Heart left ventricle (tissue), 13 donors: ENCODE measurements at regions not wholly inside any gene's neighbourhood (a gene's known extent, or its start where the extent isn't known, plus 50 kb on each side); places are given as distances from the start of the nearest gene placed in this dataset.

Source experiments
- POLR2A ChIP-seq, 2 donors: fragments of 450-650 bp; IDR thresholded peaks; one replicate each; pipeline ENCODE4 v1.6.1; 2017; ENCODE audit warnings: antibody characterized with exemption in 2 of 2, mild to moderate bottlenecking in 2 of 2, moderate library complexity in 2 of 2
- TF ChIP-seq, protein P1 (sequence below), 12 donors: fragments of 200-600 bp; sonication (generic) in 4 of 12; IDR thresholded peaks; one replicate each; pipeline versions ENCODE4 v1.5.0 to v1.8.0; 2018 to 2022; ENCODE audit warnings: antibody characterized with exemption in 12 of 12, mild to moderate bottlenecking in 5 of 12
- donor health status: ischemic (EF 13 %, LVEDD 7.1; RV severe dilation, severe dysfunction).
- donor health status: DM: no; HTN: yes; CAD: no.
- donor health status: DM: no; HTN: no; CAD: no.
- donor health status: ischemic (EF 25% LVEDD 6.9; RV normal size, moderate dysfunction).
- donor health status: ischemic (EF 25% LVEDD 5.7; RV mildly dilated, moderate dysfunction).
- donor health status: ischemic (EF 35%, LVEDD 5.7; RV mildly dilated, moderate dysfunction).
- donor health status: nonischemic (EF 11% LVEDD 7.7; RV severe dilation, severe dysfunction).
- donor health status: DM: yes; HTN: yes; CAD: no.
- donor health status: PGD.
- donor health status: ischemic (EF 29% LVEDD 5.4; RV normal size, mild dysfunction).
- donor health status: nonischemic (EF 23%, LVEDD 6.1; RV moderate dilation, normal function).

DNA sequence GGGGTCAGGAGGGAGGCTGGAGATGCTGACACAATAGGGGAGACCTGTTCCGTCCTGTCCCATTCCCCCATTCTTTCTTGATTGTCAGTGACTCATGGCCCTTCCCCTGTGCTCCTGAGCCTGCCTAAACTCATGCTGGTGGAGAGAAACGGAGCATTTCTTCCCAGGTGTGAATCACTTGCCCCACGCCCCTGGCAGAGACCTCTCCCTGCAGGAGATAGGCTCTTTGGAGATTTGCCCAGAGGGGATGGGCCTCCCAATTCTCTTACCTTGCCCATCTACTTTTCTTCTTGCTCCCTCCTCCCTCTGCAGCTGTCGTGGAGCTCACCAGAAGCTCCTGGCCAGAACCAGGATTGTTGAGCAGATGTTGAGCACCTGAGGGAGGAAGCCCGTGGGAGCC, 121.9 kb upstream of the OR9Q1 start:
- no peak for TF ChIP-seq POLR2A (IDR thresholded peaks at IDR 0.05)
- TF ChIP-seq, protein P1, sequence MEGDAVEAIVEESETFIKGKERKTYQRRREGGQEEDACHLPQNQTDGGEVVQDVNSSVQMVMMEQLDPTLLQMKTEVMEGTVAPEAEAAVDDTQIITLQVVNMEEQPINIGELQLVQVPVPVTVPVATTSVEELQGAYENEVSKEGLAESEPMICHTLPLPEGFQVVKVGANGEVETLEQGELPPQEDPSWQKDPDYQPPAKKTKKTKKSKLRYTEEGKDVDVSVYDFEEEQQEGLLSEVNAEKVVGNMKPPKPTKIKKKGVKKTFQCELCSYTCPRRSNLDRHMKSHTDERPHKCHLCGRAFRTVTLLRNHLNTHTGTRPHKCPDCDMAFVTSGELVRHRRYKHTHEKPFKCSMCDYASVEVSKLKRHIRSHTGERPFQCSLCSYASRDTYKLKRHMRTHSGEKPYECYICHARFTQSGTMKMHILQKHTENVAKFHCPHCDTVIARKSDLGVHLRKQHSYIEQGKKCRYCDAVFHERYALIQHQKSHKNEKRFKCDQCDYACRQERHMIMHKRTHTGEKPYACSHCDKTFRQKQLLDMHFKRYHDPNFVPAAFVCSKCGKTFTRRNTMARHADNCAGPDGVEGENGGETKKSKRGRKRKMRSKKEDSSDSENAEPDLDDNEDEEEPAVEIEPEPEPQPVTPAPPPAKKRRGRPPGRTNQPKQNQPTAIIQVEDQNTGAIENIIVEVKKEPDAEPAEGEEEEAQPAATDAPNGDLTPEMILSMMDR (IDR thresholded peaks at IDR 0.05) = no peak
